Fibroblast of lung (primary cell): ENCODE measurements at regions not wholly inside any gene's neighbourhood (a gene's known extent, or its start where the extent isn't known, plus 50 kb on each side); places are given as distances from the start of the nearest gene placed in this dataset.

Experiments
- DNase-seq, 2 donors: peaks; one replicate each; pipeline versions ENCODE4 v3.0.0 to v3.0.0-alpha.2; 2010; ENCODE audit warnings: low read depth in 2 of 2
- H2AFZ ChIP-seq: 2 replicates; pipeline ENCODE4 v1.5.1; 2012; ENCODE audit warnings: low read length, control low read depth, inconsistent platforms
- H3K27ac ChIP-seq: 2 replicates; pipeline ENCODE4 v1.5.1; 2011; ENCODE audit warnings: low read length, control low read depth; ENCODE audit not compliant: insufficient read depth
- H3K27me3 ChIP-seq: 2 replicates; pipeline ENCODE4 v1.5.1; 2011; ENCODE audit warnings: mild to moderate bottlenecking, low read length; ENCODE audit not compliant: control insufficient read depth, insufficient read depth
- H3K36me3 ChIP-seq: 2 replicates; pipeline ENCODE4 v1.5.1; 2011; ENCODE audit warnings: low read length; ENCODE audit not compliant: control insufficient read depth, insufficient read depth
- H3K4me1 ChIP-seq: 2 replicates; pipeline ENCODE4 v1.5.1; 2011; ENCODE audit warnings: low read length; ENCODE audit not compliant: control insufficient read depth, insufficient read depth; ENCODE audit errors: extremely low read depth
- H3K4me2 ChIP-seq: 2 replicates; pipeline ENCODE4 v1.5.1; 2011; ENCODE audit warnings: low read length, control low read depth; ENCODE audit not compliant: insufficient read depth; ENCODE audit errors: extremely low read depth
- H3K4me3 ChIP-seq, 4 experiments: fragments of 200-600 bp in 1 of 4; sonication (generic) in 1 of 4; replicated peaks in 1 of 4; 2 replicates each; pipeline ENCODE4 v1.5.1; 2011 to 2016; ENCODE audit warnings: low read length in 4 of 4, low read depth in 3 of 4, mild to moderate bottlenecking in 3 of 4, control low read depth in 2 of 4, inconsistent platforms in 1 of 4, mixed read lengths in 1 of 4; ENCODE audit not compliant: insufficient read depth in 1 of 4; ENCODE audit errors: control extremely low read depth in 1 of 4
- H3K79me2 ChIP-seq: 2 replicates; pipeline ENCODE4 v1.5.1; 2012; ENCODE audit warnings: mild to moderate bottlenecking, low read length, inconsistent platforms; ENCODE audit not compliant: control insufficient read depth, insufficient read depth
- H3K9ac ChIP-seq: 2 replicates; pipeline ENCODE4 v1.5.1; 2011; ENCODE audit warnings: mild to moderate bottlenecking, low read length, control low read depth; ENCODE audit not compliant: insufficient read depth
- H3K9me3 ChIP-seq: 2 replicates; pipeline ENCODE4 v1.5.1; 2012; ENCODE audit warnings: low read depth, low read length; ENCODE audit not compliant: control insufficient read depth, insufficient read depth
- H4K20me1 ChIP-seq: 2 replicates; pipeline ENCODE4 v1.5.1; 2011; ENCODE audit warnings: low read length; ENCODE audit not compliant: control insufficient read depth, insufficient read depth; ENCODE audit errors: extremely low read depth
- EZH2 ChIP-seq: IDR thresholded peaks from 2 replicates; pipeline ENCODE4 v1.5.1; 2012; ENCODE audit warnings: low read length, control low read depth, mild to moderate bottlenecking; ENCODE audit errors: missing control alignments
- TF ChIP-seq, protein P1 (sequence below), 2 donors: IDR thresholded peaks in 1 of 2; conservative IDR thresholded peaks in 1 of 2; 1 replicate in 1 of 2; 2 replicates in 1 of 2; pipeline ENCODE4 v1.5.1; 2011 to 2012; ENCODE audit warnings: low read length in 2 of 2, control low read depth in 1 of 2, inconsistent platforms in 1 of 2, low read depth in 1 of 2, mild to moderate bottlenecking in 1 of 2

DNA sequence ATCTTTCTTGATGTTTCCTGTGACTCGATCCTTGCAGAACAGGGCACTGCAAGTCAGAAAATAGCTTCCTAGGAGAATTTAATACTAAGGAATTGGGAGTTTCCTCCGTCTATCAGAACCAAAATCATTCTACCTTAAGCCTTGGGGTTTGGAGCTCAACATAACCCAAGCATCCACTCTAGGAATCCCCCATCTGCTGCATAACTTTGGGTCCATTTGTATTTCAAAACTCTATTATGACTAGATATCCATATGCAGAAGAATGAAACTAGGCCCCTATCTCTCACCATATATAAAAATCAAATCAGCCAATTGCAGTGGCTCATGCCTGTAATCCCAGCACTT, 61.7 kb upstream of the AKAP13 start:
- DNase-seq = no peak
- H2AFZ ChIP-seq = no peak overlapping the region
- H3K27ac ChIP-seq = peak overlapping the region; percentile 77
- no peak overlapping the region for H3K4me2 ChIP-seq
- H3K4me1 ChIP-seq = peaks cover 7% of the 10 kb centered on the region
- H3K4me3 ChIP-seq = no peak overlapping the region
- no peaks in the 10 kb centered on the region for H3K9me3 ChIP-seq
- H3K79me2 ChIP-seq = no peaks in the 10 kb centered on the region
- H3K9ac ChIP-seq = no peak overlapping the region
- no peaks in the 10 kb centered on the region for H4K20me1 ChIP-seq
- TF ChIP-seq, protein P1, sequence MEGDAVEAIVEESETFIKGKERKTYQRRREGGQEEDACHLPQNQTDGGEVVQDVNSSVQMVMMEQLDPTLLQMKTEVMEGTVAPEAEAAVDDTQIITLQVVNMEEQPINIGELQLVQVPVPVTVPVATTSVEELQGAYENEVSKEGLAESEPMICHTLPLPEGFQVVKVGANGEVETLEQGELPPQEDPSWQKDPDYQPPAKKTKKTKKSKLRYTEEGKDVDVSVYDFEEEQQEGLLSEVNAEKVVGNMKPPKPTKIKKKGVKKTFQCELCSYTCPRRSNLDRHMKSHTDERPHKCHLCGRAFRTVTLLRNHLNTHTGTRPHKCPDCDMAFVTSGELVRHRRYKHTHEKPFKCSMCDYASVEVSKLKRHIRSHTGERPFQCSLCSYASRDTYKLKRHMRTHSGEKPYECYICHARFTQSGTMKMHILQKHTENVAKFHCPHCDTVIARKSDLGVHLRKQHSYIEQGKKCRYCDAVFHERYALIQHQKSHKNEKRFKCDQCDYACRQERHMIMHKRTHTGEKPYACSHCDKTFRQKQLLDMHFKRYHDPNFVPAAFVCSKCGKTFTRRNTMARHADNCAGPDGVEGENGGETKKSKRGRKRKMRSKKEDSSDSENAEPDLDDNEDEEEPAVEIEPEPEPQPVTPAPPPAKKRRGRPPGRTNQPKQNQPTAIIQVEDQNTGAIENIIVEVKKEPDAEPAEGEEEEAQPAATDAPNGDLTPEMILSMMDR (conservative IDR thresholded peaks at IDR 0.05 in 1 of 2, IDR thresholded peaks at IDR 0.05 in 1 of 2; ENCODE audit: low read depth in 1 of 2, low read length in 2 of 2) = no peak
- TF ChIP-seq EZH2 = no peak
- H3K36me3 ChIP-seq = no peaks in the 10 kb centered on the region
- H3K27me3 ChIP-seq = no peaks in the 10 kb centered on the region

GRCh38 chr15:85324202-85324601, 56.2 kb upstream of the AKAP13 start:
- Histone ChIP-seq H3K9me3 (no peaks in the 10 kb centered on the region), H2AFZ (no peak overlapping the region), H3K79me2 (no peaks in the 10 kb centered on the region), H3K27ac (no peak overlapping the region), H3K4me3 (no peak overlapping the region), H3K36me3 (no peaks in the 10 kb centered on the region), H3K4me2 (no peak overlapping the region), H4K20me1 (no peaks in the 10 kb centered on the region), H3K9ac (no peak overlapping the region), H3K27me3 (no peaks in the 10 kb centered on the region), H3K4me1 (no peaks in the 10 kb centered on the region)
- no peak for TF ChIP-seq EZH2
- TF ChIP-seq, protein P1 (conservative IDR thresholded peaks at IDR 0.05 in 1 of 2, IDR thresholded peaks at IDR 0.05 in 1 of 2; ENCODE audit: low read depth in 1 of 2, low read length in 2 of 2) = no peak
- DNase-seq = peak in 1 of 2 donors; percentile 29

GRCh38 chr15:85325834-85326233, 54.6 kb upstream of the AKAP13 start:
- Histone ChIP-seq H3K27me3 (no peaks in the 10 kb centered on the region), H3K36me3 (no peaks in the 10 kb centered on the region), H3K4me3 (no peak overlapping the region), H3K4me1 (peaks cover 5% of the 10 kb centered on the region), H3K79me2 (no peaks in the 10 kb centered on the region), H3K9ac (no peak overlapping the region), H4K20me1 (no peaks in the 10 kb centered on the region), H3K27ac (no peak overlapping the region), H3K4me2 (no peak overlapping the region), H2AFZ (no peak overlapping the region), H3K9me3 (no peaks in the 10 kb centered on the region)
- no peak for DNase-seq
- TF ChIP-seq, protein P1 (conservative IDR thresholded peaks at IDR 0.05 in 1 of 2, IDR thresholded peaks at IDR 0.05 in 1 of 2; ENCODE audit: low read depth in 1 of 2, low read length in 2 of 2) = no peak
- no peak for TF ChIP-seq EZH2
